ENCODE measurements at regions not wholly inside any gene's neighbourhood (a gene's known extent, or its start where the extent isn't known, plus 50 kb on each side); places are given as distances from the start of the nearest gene placed in this dataset.

DNA sequence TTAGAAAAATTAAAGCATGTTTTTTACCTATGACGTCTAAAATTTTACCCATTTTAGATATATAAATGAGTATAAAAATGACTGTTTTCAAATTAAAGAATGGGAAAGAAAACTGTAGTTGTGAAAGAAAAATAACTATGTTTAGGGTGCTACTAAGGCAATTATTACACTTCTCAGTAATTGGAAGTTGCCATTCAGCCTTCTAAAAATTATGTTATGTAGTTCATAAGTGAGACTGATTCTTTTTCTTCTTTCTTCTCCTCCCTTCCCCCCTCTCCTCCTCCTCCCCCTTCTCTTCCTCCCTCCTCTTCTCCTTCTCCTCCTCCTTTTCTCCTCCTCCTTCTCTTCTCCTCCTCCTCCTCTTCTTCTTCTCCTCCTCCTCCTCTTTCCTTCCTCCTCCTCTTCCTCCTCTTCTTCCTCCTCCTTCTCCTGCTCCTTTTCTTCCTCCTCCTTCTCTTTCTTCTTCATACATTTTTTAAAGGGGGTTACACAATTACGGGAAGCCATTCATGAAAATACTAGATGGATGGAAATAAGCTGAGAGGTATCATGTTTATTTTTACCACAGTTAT, 223.6 kb downstream of the CETN3 start:
- DNase-seq, result no peak

DNA sequence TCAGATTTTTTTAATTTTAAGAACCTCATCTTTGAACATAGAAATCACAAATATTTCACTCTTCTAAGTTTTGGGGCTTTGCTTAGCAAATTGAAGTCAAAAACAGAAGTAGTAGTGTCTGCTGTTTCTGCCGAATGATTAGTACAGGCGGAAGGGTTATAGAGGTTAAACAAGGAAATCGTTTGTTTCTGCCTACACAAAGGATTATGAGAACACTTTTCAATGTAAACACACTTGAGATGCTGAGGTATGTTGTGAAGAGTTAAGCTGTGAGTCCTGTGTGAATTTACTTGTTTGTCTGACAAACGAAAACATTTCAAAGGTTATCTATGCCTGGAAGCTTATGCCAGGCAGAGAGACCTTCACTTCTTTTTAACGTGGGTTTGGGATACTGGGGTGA, 224.8 kb downstream of the CETN3 start:
- no peak for DNase-seq

DNA sequence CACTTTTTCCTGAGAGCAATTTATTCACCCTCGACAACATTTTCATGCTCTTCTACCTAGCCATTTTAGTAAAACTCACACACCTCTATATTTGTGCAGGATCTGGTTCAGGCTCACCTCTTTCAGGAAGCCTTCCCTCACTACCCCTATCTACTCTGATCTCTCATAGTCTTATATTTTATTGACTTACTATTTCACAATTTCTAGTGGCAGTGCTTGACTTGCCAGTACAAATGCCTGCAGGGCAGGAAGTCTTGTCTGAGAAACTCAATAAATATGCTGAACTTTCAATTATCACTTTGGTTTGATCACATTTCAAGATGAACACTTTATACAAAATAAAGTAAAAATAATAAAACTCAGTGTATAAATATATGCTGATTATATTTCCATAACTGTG, 226.8 kb downstream of the CETN3 start:
- DNase-seq, result no peak

DNA sequence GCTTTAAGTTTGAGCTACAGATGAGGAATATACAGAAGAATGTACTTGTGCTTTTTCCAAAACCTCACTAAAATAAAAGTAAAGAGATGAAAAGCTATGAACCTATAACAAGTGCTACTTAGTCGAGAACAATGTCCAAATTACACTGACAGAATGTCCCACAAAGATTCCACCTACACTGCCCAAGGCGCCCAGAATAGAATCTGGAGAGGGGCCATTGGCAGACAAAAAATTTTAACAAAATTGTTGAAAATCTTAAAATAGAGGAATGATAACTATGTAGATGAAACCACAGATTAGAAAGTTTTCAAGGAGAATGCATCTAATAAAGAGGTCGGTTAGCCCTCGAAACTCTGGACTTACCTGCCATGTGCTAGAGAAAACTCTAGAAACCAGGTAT, 235.3 kb downstream of the CETN3 start:
- no peak for DNase-seq

DNA sequence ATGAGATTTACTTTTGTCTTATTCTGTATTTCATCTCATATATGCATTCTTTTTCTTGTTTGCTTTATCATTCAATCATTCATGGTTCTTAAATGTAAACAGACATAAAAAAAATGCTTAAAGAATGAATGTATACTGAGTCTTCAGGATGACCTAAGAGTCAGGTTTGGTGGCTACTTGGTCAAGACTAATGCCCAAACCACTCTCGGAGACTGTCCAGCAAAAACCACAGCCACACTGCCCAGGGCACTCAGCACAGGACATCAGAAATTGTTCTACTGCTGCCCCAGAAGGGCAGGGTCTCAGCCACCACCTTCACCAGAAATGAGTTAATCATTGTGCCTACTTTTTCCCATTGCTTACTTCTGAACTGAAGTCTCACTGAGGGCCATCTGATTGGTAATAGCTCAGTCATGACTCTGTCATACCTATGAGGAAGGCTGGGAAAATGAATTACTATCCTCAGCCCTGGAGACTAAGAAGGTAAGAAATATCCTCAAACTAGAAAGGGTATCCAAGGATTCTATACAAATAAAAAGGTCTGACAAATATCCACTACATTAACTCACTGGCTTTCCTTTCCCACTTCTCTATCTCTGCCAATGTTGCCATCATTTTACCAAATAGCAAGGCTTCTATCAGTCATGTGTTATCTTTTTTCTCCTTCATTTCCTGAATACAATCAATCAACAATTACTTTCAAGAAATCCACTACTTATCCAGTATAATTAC, 236.1 kb downstream of the CETN3 start:
- no peak for DNase-seq

DNA sequence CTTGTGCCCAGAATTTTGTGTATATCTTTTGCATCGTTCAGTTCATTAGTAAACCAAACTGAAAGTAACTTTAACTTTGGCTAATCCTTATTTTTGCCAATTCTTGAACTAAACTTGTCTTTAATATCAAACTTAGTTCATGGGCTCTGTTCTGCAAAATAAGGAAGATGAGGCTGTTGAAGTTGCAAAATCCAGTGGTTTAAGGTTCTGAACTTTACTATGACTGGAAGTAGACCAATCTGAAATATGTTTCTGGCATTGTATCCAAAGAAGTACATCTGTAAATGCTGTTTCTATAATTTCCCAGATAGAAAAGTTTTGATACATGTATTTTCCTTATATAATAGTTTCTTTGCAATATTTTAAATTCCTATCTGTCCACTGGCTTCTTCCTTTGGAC, 238.1 kb downstream of the CETN3 start:
- DNase-seq, result no peak

DNA sequence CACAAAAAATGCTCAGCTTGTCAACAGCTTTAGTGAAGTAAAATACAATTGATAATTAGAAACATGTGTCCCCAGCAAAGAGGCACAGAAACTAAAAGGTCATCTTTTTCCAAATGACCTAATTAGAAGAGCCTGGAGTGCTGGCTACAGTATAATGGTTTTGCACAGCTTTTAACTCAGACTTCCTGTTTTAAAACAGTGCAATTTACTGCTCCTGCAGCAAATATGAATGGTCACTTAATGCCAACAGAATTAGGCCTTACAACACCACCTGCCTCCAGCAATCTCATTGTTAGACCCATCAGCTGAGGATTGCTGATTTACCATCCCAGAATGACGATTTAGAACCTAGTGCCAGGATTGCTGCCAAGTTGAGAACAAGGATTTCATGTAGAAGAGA, 239.3 kb downstream of the CETN3 start:
- DNase-seq, result no peak

DNA sequence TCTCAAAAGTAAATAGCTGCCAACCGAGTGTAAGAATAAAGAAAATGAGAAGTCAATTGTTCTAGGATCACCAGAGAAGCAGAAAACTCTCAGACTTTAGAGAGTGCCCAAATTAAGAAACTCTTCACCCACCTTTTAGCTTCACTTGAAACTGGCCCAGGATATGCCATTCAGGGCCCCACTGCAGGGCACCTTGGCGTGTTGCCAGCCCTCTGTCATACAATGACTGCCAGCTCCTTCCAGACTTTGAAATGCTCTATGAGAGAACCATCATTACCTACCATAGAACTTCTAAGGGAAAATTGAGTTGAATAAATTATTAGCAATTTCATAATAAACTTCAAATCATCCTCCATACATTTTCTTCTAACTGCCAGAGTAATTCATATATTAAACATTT, 240.5 kb downstream of the CETN3 start:
- no peak for DNase-seq

DNA sequence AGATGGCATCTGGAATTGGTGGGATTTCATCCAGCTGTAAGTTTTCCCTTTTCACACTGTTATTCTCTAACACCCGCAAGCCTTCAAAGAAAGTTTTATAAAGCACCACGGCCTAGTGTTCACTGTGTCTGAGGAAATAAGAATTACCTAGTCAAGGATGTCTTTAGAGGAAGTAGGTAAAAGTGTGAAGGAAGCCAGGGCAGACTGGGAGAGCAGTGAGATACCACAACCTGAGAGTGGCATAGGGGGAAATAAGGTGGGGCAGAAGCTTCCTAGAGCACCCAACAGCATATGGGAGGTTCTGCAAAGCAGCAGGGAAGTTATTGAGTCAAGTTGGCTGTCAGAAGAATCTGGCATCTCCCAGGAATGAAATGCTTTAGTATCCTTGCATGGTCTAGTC, 241.2 kb downstream of the CETN3 start:
- no peak for DNase-seq

DNA sequence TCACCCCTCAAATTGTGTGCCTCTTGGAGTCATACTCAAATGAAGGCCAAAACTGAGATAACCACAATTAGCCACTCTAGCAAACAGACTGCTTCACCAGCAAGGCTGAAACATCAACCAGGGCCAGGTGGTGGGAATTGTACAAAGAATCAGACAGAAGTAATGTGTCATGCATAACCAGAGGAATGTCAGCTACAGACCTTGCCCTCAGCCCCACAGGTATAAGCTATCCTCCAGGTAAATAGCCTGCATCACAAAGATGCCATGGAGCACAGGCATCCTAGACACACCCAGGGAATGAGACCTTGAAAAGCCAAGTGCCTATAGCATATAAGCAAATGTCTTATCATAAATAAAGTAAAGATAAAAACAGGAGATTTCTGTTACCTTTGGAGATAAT, 242.7 kb downstream of the CETN3 start:
- DNase-seq, result no peak

DNA sequence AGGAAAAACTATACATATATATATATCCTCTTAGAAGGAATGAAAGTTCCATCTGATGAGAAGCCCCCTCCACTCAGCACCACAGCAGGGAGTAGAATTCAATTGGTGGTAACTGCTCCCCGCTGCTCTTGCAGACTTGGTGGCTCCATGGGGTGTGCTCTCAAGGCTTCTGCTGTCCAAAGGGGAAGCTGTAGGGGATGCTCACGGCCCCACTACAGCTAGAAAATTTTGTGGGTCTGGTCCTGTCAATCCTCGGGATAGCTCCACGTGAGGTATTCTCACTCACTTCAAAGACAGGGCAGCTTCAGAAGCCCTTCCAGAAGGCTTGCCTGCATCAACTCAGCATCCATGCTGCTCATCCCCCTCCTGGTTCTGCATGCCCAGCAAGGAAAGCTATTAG, 247.2 kb downstream of the CETN3 start:
- DNase-seq, result no peak

DNA sequence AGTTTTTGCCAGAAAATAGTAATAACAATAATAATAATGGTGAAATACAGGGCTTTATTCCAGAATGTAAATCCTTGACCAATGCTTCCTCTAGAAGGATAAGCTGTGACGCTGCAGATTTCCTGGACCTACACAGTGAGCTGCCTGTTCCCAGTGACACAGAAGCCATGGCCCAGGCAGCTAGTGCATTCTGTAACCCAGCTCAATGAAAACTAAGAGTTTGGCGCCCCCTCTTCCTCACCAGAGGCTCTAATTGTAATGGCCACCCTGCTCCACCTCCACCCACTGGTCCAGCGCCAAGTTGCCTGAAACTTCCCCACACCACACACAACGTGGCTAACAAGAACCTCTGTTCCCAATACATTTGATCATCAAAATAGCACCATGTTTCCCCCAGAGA, 248.1 kb downstream of the CETN3 start:
- no peak for DNase-seq

DNA sequence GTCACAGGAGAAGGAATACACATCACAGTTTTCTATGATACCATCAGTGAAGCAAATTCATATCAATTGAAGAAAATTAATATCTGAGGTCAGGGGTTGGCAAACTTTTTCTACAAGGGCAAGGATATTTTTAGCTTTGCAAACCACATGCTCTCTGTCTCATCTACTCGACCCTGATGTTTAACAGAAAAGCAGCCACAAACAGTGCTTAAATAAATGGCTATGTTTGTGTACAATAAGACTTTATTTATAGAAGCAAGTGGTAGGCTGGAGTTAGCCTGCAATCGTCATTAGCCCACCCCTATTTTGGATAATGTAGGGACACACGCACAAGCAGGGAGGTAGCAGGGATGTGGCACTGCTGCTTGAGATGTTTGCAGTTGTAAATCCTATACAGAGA, 251.4 kb downstream of the CETN3 start:
- no peak for DNase-seq

DNA sequence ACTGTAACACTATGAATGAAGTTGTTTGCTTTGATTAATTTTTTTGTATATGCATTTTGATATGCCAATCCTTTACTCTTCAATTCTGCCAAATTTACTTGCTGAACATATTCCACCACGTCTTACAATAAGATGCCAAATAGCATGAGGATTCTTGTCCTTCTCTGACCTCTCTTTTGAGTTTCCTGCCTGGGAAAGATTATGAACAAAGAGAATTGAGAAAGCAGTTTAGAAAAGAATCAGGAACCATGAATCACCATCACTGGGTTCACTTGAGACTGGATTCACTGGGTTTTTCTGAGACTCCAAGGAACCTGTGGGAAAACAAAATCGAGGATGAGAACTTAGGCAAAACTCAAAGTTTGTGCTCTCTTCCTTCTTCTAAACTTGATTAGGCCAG, 256.5 kb downstream of the CETN3 start:
- DNase-seq, result no peak

DNA sequence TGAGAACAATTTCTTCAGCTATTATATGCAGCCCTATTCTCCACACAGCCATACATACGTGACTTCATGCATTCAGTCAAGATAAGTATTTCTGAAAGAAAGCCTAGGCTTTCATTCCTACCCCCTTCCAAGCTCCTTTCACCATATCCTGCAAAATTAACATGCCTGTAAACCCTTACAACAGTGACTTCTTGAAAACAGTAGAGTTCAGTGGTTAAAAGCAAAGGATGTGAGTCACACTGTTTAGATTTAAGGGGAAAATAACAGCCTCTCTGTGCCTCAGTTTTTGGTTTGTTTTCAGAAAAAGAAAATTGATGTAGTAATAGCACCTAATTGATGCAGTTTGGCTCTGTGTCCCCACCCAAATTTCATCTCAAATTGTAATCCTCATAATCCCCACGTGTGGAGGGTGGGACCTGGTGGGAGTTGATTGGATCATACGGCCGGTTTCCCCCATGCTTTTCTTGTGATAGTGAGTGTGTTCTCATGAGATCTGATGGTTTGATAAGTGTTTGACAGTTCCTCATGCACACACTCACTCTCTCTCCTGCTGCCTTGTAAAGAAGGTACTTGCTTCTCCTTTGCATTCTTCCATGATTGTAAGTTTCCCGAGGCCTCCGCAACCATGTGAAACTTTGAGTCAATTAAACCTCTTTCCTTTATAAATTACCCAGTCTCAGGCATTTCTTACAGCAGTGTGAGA, 264.8 kb downstream of the CETN3 start:
- DNase-seq, result no peak

DNA sequence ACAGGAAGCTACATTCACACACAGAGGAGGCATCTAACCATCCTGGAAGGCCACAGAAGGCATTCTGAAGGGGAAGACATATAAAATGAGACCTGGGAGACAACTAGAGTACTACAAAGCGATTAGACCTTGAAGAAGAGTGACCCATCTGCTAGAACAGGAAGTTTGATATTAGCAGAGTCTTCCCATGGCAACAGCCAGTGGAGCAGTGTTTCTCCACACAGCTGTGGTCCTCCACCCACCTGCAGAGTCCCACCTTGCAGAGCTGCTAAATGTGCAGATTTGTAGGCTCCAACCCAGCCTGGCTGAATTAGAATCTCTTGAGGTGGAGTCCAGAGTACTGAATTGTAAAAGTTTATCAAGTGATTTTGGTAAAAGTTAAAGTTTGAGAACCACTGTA, 267.0 kb downstream of the CETN3 start:
- DNase-seq, result no peak

DNA sequence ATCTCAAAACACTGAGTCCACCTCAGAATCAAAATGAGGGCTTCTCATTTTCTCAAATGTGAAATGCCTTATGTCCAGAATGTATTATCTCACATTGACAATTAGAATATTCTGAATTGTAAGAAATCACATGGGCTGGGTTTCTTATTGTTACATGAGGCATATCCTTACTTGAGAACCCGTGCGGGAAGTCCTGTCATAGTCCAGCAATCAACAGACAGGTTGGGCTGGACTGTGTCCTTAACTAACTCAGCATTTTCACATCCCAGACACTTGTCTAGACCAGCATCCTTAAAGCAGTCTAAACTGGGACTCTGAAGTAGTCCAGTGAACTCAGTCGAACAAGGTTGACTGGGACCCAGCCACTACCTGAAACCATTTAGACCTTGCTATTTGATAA, 267.6 kb downstream of the CETN3 start:
- DNase-seq, result no peak

DNA sequence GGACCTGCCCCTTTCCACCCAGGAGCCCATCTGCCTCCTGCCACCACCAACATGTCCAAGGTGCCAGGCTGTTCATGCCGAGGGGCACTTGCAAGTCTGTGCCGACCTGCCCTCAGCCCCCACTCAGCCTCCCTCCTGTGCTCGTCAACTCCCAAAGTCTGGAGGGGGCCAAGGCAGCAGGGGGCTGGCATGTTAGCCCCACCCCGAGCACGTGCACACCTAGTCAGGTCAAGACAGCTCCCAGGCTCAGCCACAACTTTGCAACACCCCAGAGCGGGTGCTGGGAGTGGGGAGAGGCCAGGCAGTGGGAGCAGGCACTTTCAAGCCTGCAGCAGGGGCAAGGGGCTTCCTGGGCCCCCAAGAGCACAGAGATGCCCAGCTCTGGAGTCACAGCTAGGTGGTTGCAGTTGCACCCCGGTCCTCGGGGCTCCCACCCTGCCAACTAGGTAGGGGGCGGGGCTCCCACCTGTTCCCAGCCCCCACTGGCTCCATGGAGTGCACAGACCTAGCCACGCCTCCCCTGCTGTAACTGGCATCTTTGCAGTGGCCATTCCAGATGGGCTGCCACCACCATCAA, 272.5 kb downstream of the CETN3 start:
- no peak for DNase-seq

DNA sequence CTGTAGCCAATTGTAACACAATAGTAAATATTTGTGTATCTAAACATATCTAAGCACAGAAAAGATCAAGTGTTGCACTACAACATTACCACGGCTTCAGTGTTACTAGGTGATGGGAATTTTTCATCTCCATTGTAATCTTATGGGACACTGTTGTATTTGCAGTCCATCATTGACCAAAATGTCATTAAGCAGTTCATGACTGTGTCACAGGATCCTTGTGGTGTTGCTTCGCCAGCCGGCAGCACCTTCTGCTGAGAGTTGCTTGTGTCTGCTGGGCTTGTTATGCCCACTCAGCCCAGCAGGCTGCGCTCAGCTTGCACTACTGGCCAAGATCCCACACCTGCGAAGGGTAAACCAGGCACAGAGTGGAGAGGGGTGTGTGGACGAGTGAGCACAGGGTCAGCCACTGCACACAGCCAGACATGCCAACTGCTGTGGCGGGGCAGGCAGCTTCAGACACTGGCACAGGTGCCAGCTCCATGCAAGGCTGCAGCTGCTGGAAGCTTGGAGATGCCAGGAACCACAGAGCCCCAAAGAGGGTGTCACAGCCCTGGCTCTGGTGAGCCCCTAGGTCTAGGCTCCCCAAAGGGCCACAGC, 273.7 kb downstream of the CETN3 start:
- no peak for DNase-seq

DNA sequence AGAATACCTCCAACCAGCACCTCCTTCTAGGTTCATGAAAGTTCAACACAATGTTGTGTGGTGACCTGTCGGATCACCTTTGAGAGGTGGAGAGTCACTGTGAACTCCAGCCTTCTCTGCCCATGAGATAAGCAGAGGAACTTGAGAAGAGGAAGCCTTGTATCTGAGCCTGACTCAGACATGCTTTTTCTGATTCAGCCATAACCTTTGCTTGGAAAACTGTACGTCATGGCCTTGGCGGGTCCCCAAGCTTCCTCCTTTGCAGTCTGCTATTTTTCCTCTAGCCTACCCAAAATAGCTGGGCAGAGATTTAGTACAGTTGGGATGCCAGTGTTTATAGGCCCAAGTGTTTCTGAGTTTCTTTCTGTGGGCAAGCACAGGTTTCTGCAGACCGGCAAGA, 274.7 kb downstream of the CETN3 start:
- DNase-seq, result no peak

DNA sequence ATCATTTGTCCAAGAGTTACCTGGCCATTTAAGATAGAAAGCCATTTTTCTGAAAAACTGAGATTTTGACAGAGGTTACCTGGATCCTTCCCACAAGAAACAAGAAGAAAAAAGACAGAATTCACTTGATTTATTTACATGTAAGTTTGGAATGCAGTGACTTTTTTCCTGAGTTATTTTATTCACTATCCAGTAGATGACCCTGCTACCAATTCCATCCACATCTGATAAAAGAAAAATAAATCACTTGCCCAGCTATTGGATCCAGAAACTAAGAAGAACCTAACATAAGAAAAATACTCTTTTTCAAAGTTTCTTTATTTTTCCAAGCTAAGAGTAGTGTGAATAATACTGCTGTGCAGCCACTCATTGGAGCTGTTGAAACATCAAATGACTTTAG, 275.2 kb downstream of the CETN3 start:
- DNase-seq, result no peak

DNA sequence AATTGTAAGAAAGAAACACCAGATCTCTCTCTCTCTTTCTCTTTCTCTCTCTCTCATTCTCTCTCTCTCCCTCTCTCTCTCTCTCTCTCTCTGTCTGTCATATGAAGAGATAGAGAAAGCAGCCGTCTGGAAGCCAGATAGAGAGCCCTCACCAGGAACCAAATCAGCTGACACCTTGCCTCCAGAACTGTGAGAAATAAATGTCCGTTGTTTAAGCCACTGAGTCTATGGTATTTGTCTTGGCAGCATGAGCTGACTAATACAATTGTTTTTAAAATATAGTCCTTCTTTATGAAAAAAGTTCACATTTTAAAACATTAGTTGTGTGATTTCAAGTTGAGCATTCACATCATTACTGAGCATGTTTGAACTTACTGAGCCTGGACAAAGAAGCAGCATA, 275.6 kb downstream of the CETN3 start:
- DNase-seq, result no peak

DNA sequence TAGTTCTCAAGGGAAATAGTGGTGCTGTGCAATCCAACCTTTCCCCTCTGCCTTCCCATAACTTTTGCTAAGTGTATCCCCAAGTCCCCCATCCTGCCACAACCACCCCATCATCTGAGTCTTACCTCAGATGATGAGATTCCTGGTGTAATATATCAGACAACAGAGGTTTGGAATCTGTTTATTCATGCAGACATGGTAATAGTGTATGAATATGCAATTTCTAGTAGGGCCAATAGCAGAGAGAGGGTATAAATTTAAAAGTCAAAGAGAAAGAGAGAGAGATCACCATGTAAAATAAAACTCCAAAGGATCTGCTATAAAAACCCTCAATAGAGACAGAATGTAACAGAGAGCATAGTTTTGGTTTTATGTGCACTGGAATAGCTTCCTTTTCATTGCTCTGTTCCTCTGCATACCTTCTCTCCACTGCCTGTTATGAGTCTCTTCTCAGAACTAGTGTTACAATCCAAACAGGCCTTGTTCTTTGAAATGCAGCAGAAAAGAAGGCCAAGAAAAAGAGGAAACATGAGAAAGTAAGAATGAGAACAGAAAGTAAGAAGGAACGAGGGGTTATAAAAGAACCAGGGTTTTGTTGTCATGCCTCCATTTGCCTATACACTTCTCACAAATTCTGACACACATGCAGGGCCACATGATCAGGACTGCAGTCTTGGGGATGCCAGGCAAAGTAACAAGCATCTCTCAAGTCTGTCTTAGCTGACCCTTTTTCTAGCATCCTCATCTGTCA, 278.0 kb downstream of the CETN3 start:
- no peak for DNase-seq

Data from NCI-H1048 (cell line).